GM21528 (cell line): ENCODE measurements at regions not wholly inside any gene's neighbourhood (a gene's known extent, or its start where the extent isn't known, plus 50 kb on each side); places are given as distances from the start of the nearest gene placed in this dataset.

Experiments used
- ATAC-seq: cut with Tn5 transposase; IDR thresholded peaks from one replicate; pipeline ENCODE4 v1.9.1; 2021; ENCODE audit warnings: mild to moderate bottlenecking, moderate library complexity; ENCODE audit not compliant: unreplicated experiment, low FRiP score

- no peak for ATAC-seq
Measured at GRCh38 chr5:143515829-143516228, 112.3 kb upstream of the NR3C1 start.

GRCh38 chr5:143514616-143515335 lies 111.3 kb upstream of the NR3C1 start:
- no peak for ATAC-seq

DNA sequence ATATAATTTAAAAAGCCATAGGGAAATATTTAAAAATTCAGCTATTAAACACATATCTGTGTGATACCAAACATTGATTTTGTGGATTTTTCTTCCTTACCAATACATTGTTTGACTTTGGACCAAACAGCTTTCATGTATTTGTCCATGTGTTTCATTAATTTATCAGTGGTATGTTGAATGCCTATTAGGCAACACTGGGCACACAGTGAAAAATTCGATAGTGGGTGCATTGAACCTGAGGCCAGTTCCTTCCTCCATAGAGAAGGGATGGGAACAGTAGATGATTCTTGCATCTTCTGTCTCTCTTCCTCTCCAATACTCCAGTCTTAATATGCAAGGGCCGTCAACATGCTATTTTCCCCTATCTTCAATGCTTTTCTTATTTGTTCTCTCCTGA lies 110.2 kb upstream of the NR3C1 start:
- ATAC-seq: no peak

DNA sequence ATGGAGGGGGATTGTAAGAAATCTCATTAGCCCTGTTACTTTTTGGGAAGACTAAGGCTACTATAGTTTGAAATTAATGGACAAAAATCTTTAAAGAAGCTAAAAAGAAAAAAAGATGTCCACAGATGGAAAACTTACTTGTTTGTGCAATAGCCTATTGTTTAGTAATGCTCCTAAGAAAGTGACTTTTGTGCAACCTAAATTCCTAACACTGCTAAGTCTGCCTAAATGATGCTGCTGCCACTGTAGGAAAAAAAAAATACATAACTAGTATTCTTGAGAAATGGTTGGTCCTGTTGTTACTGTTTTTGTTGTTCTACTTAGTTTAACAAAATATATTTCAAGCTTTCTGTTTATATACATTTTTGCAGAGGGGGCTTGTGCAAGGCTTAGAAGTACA lies 108.2 kb upstream of the NR3C1 start:
- ATAC-seq: no peak

DNA sequence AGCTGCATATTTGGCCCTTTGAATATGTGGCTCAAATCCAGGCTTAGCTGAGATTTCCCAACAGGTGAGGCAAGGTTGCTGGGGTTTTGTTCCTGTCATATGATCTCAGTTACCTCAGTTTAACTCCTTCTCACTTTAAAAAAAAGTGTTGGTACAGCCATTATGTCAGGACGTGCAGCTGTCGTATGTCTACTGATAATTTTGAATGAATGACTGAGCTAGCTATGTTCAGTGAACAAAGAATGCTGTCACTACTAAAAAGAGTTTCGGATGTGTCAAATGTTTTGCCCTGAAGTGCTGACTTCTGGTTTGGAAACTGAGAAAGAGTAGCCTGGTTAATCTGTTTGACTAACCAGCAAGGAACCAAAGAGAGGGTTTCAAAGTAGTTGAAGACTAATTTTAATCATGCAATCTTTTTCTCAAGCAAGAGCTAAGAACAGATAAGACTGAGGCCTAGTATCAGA lies 106.3 kb upstream of the NR3C1 start:
- peak; percentile 91 for ATAC-seq

DNA sequence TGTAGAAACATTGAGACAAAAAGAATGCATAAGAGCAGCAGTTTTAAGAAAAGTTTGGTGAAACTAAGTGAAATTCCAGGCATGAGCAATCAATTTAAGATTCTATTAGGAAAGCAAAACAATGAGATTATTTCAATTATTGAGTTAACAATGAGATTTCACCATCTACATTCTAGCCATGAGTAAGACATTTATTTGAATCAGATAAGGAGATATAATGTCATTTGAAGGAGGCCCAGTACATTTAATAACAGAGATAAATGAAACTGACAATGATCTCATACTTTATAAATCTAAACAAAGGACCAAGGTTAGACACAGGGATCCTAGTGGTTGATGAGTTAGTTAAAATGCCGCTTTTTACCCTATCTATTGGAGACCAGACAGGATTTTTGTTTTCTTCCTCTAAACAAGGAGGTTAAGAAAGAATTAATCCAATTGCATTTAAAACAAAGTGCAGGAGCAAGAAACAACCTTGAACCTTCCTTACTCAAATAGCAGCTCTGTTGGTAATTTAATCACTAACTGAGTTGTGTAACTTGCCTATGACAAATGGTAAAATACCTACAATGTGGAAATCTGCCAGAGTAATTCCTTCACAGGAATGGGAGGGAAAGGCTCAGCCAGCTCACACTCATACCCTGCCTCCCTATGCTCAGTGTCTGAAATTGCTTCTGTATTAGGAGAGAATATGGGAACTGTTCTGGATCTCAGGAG lies 103.5 kb upstream of the NR3C1 start:
- no peak for ATAC-seq

GRCh38 chr5:143505934-143506333 lies 102.4 kb upstream of the NR3C1 start:
- ATAC-seq: no peak

DNA sequence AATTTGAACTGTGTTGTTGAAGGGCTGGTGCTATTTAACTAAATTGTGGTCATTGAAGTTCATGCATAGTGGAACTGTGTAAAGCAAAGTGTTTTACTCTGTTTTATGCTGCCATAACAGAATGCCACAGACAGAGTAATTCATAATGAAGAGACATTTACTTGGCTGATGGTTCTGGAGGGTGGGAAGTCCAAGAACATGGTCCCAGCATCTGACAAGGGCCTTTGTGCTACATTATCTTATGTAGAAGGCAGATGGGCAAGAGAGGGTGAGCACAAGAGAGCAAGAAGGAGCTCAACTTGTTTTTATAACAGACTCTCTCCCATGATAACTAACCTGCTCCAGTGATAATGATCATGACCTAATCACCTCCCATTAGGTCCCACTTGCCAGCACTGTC lies 101.9 kb upstream of the NR3C1 start:
- no peak for ATAC-seq

DNA sequence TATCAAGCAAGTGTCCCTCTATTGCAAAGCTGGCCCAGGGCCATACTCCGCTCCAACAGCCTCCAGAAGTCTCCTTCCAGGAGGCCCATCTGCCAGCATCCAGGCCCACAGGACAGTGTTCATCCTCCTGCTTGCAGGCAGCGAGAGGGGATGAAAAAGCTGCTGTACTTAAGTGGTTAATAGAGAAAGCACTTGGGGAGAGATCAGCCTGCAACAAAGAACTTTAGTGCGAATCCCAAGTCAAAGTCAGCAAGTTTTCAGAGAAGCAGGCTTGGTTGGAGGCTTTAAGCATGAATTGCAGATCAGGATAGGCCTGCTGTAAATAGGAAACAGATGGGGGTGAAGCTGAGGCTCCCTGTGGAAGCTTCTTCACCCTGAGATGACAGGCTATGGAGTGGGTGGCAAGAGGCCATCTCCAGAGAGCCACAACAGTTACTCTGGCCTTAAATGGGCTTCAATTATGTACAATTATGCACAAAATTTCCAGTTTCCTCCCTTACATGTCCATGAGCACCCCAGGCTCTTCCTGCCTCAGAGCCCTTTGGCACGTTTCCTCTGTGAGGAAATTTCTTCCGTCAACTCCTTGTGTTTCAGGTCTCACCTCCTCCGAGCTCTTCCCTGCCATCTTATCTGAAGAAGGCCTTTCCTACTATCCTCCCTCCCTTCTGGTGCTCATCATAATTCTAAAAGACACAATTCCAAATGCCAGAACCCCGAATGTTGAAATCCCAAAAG lies 98.0 kb upstream of the NR3C1 start:
- ATAC-seq: no peak

DNA sequence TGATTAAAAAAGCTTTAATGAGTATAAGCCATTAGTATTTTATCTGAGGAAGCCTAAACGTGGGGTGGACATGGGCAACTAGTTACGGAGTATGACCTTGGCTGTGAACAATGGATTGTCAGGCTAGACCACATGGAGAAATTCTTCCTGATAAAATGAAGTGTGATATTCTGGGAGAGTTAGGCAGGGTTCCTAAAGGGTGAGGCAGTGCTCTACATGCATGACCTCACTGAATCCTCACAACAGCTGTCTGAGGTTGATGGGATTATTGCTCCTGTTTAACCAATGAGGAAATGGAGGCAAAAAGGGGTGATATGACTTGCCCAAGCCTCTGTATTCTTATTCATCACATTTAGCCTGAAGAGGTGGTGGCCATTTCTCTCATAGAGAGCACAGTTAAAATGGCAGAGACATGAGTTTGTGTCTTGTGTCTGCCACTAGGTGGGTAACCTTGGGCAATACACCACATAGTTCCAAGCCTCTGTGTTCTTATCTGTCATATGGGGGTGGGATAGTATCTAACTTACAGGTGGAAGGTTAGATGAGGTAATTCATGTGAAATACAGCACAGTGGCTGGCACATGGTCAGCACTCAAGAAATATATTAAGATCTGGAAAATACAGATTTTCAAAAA lies 96.1 kb upstream of the NR3C1 start:
- ATAC-seq: no peak

DNA sequence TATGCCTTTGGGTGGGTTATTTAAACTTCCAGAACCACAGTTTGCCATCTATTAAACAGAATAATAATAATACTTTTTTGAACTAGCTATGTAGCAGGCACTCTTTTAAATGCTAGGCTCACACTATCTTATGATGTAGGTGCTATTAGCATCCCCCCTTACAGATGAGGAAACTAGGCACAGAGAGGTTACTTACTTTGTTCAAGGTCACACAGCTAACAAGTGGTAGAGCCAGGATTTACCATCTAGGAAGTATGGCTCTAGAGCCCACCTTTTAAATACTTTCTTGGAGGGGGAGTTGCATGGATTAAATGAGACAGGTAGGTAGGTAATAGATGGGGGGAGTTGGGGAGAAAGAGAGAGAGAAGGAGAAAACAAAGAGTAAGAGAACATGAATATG lies 95.3 kb upstream of the NR3C1 start:
- ATAC-seq: no peak

DNA sequence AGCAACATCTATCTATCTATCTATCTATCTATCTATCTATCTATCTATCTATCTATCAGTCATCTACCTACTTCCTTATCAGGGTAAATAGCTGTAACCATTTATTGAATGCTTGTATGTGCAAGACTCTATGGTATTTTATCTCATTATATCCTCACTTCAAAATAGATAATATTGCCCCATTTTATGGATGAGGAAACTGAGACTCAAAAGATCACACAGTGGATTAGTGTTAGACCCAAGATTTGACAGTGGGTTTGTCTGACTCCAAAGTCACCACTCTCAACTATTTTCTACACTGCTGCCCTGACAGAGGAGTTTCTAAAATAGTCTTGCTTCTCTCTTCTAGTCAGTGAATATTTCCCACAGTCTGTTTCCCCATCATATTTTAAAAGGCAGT lies 94.3 kb upstream of the NR3C1 start:
- no peak for ATAC-seq

DNA sequence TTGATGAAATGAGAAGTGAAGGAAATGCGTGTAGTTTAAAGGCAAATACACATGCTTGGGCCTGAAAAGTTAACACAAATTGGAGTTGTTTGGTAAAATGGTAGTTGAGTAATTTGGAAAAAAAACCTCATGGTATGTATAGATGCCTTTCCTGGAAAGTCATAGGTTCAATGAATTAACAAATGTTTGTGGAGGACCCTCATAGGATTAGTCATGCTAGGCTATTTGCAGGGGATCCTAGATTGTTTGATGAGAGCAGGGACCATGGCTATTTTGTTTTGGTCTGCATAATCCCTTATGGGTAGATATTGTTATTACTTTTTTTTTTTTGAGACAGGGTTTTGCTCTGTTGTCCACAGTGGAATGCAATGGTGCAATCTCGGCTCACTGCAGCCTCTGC lies 93.5 kb upstream of the NR3C1 start:
- no peak for ATAC-seq

GRCh38 chr5:143495821-143496275 lies 92.4 kb upstream of the NR3C1 start:
- no peak for ATAC-seq

DNA sequence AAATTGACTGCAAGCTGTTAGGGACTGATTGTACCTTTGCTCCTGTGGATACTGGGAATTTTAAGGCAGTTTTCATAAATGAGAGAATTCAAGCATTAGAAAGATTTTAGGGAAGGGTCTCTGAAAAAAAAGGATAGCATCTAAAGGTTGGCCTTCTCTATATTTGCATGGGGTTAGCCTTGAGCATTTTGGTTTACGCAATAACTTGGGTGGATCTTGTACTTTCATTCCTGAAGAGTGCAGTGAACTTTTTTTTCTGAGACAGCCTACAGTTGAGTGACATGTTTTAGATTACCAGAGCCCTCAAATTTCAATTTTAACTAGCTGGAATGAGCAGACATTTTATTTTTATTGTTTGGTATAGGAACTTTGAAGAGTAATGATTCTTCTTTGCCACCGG lies 91.6 kb upstream of the NR3C1 start:
- no peak for ATAC-seq

GRCh38 chr5:143494595-143494994 lies 91.1 kb upstream of the NR3C1 start:
- ATAC-seq: no peak

GRCh38 chr5:143494162-143494561 lies 90.7 kb upstream of the NR3C1 start:
- ATAC-seq: no peak

DNA sequence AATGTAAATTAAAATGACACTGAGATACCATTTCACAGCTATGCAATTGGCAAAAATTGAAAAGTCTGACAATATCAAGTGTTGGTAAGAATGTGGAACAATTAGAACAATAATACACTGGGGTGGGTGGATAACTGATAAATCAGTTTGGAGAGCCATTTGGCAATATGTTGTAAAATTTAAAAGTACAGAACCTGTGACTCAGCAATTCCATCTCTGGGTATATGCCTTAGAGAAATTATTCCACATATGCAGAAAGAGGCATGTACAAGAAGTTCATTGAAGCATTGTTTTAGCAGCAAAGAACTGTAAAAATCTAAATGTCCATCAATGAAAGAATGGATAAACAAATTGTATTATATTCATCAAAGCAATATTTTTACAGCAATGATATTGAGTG lies 89.3 kb upstream of the NR3C1 start:
- no peak for ATAC-seq

DNA sequence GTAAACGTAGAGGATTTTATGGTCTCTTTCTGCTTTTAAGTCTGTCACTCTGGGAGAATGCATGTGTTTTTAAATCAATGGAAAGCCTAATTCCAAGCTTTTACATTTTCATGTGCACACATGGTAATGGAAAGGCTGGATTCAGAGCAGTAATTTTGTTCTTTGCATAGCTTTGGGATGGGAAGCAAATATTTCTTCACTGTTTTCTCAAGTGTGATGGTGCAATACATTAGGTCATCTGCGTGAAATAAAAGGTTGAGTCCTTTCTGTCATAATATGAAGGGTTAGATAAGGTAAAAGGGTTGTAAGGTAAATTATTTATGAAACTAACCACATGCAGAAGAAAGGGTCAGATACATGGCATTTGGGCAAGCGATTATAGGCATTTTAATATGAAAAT lies 88.2 kb upstream of the NR3C1 start:
- ATAC-seq: no peak

DNA sequence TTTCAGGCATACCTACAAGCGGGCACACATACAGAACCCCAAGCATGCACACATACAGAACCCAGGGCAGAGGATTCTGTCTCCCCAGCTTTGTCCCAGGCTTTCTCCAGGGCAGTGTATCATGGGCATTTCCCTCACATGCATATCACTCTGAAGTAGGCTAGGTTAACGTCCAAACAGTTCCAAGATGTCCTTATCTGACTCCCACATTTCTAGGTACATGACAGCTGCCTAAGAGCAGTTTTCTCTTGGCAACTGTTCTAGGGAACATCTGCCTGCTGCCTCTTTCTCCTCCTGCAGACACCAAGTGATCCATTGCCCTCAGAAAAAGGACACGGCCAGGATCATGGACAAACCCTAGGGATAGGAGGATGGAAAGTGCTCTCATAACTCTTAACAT lies 84.9 kb upstream of the NR3C1 start:
- ATAC-seq: no peak

- no peak for ATAC-seq
Measured at GRCh38 chr5:143484601-143485000, 81.1 kb upstream of the NR3C1 start.
